Kidney glomerular epithelial cell (primary cell): ENCODE measurements at regions not wholly inside any gene's neighbourhood (a gene's known extent, or its start where the extent isn't known, plus 50 kb on each side); places are given as distances from the start of the nearest gene placed in this dataset.

Experiments used
- DNase-seq: peaks from one replicate; lab custom pipeline; 2025; lab: John Stamatoyannopoulos, UW

DNA sequence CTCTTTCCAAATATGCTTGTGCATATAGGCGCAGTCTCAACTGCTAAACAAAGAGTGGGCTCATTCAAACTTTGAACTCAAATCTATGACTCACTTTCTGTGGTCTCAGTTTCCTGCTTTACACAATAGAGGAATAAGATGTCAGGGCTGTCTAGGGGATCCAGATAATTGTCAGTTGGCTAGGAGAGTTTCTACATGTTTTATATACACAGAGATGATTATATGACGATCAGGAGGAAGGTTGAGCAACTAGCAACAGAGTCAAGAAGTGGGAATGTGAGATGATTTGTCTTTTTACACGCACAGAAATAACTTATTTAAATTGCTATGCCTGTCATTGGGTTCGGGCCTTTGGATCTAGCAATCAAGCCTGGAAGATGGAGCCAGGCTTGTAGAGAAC lies 299.4 kb upstream of the LYPLAL1 start:
- no peak for DNase-seq

DNA sequence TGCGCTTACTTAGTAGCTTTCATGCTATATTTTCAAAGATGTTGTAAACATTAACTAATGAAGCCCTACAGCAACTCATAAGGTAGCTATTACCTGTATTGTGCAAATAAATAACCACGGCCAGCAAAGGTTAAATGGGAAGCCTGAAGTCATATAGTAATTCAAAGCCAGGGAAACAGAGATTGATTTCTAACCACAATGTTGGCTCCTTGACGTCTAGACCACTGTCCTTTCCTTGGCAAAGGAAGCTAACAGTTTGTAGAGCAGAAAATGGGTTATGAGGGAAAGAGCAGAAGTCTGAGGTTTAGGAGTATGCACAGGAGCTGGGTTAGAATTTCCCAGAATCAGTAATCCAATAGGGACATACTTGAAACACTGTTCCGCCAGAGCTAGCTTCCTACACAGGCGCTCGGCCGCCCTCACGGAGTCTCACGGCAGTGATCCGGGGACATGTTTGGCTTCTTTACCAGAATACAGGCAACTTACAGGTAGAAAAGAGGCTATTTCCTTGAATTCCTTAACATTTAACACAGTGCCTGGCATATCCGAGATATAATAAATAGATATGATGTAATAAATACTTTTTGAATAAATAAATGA lies 298.8 kb upstream of the LYPLAL1 start:
- DNase-seq: no peak

DNA sequence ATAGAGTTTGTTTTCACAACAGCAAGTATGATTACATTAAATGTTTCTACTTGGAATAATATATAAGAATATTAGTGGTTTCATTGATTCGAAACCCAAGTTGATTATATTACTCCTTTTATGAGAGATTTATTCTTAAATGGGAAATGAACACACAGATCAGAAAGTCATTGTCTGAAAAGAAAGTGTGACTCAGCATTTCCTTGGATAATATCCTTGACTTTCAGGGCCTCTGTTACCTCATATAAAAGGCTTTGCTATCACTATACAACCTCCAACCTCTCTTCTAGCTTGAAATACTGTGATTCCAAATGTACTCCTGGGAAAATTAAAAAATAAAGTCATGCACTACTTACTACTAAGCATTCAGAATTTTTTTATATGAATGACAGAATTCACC lies 295.3 kb upstream of the LYPLAL1 start:
- DNase-seq: peak; percentile 19

DNA sequence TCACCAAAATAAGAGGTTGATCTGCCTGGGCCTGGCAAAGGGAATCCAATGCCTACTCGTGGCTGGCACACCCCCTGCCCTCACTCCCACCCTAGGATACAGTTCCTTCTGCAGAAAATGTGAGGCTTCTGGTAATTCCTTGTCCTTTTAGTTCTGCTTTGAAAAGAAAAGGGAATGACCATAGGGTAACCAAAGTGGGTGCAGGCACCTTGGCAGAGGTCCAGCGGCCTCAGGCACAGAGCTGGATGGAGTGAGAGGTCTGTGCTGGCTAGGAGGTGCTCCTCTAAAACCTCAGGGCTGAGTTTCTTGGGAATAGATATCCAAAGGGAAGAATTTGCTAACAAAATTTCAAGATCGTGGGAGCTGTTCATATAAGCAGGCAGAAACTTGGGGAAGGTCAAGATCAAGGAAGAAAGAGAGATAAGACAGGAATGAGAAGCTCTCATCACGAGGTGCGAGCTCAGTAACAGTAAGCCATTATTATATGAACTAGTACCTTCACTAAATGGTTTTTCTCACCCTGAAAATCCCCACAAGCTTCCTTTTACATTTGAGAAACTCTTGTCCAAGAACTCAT lies 293.1 kb upstream of the LYPLAL1 start:
- DNase-seq: no peak

DNA sequence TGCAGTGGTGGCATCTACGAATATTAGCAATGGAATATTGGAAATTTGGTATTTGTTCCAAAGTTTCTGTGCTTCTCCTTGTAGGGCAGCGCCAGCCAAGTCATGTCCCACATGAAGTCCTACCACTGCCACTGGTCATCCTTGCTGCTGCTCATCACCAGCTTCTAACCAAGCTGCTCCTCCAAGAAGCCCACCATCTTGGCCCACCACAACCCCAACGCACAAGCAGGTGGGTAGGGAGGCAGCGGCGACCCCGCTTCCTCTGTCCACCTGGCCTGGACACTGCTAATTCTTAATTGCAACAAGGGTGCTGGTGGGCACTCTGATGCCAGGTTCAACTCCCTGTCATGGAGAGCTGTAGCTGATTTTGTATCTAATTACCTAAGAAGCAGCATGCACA lies 291.2 kb upstream of the LYPLAL1 start:
- no peak for DNase-seq

DNA sequence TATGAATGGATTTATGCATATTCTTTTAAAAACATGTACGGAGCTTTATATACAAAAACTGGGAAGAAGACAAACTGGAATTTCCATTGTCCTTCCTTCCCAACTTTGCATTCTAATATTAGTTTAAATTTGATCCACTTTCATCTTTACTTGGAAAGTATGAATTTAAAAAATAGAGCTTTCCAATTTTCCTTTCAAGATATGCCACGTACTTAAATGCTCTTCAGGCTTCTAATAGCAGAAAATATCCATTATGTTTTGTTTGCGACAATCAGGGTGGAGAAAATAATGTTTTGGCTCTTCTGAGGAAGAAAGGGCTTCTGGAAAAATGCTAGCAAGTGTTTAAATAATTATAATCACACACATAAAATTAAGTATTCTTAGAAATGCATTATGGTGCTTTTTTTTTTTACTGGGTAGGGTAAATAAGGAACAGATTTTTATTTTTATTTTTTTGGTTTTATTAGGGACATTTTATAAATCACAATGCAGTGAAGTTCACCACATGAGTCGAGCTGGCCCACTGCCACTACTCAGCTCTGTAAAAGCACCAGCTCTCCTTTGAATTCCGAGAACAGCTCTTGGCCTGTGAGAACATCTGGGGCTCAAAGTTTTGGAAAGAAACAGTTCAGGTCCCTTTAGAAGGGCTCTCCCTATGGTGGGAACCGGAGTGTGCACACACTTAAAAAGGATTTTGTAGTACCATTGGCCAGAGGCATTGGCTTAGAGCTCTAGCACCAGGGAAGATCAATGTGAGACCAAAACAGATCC lies 287.4 kb upstream of the LYPLAL1 start:
- no peak for DNase-seq

DNA sequence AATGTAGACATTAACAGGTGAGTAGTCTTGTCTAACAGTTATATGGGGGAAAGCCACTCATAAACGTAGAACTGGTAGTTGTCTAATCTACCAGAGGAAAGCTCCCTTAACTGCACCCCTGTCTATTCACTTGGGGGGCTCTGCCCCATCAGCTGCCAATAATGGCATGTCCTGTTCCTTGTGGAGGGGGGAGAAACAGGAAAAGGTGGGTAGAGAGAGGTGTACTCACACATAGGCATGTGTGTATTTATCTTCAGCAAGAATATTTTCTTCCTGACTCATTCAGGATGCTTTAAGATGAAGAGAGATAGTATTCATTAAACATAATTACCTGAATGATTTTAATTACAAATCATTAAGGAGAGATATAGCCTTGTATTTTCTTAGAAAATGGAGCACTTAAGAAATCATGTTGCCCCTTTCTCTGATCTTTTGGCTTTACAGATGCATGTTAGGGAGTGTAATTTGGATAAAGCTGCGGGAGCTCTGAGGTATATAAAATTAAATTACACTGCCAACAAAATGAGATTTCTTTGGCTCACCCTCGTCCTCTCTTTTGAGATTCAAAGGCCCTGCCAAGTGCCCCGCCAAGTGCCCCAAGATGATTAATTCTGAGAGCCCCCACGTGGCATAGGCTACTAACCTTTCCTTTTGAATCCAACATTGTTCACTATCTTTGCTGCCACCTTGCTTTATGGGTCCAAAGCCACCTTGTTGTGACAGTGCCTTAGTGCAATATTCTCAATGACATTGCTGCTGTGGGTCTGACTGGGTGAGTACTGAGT lies 286.3 kb upstream of the LYPLAL1 start:
- DNase-seq: no peak

DNA sequence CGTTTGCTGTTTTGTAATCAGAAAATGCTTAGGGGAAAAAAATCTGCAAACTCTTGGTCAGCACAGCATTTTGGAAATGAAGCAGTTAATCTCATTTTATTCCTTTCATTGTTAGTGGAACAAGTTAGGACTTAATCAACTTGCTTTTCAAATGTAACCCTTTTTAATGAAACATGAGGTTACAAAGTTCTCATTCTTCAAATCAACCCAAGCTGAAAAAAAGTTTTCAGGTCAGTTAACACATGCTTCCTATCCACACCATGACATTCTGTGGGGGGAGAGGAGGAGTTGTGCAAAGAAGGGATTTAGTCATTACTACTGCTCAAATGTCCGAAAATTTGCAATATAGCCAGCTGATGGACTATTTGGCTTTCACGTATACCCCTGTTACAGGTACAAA lies 283.2 kb upstream of the LYPLAL1 start:
- DNase-seq: peak; percentile 37

DNA sequence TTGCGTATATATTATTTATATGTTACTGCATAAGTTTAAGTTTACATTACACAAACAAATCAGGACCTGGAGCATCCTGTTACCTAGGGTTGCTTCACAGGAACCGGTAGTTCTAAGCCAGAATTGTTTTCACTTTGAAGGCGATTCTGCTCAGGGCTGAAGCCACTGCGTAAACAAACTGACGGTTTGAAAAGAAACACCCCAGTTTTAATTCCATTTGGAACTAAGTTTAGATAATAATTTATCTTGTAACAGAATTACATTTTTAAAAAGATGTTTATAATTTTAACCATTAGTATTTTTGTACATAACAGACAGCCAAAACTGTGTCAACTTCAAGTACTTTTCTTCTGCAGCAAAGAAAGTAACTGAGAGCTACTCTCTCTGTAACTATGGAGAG lies 282.1 kb upstream of the LYPLAL1 start:
- no peak for DNase-seq

DNA sequence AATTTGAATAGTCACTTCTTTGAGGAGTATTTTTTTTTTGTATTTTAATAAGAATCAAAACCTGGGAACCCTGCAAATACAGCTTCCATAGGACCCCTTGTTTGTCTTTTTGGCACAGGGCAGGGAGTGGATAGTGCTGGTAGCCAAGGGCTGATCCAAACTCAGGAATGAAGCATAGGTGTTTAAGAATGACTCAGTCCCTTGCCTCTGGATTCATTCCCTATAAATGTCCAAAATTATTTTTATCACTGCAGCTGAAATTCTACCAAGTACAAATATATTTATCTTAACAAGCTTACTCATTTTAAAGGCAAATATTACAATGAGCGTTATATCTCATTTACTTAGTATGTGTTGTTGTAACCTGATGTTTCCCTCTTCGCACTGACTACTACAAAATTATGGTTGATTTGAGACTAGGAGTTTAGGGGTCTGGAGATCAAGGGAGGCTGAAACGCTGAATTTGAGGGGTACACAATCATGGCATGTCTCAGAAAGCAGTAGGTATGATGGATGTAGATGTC lies 278.6 kb upstream of the LYPLAL1 start:
- DNase-seq: no peak

DNA sequence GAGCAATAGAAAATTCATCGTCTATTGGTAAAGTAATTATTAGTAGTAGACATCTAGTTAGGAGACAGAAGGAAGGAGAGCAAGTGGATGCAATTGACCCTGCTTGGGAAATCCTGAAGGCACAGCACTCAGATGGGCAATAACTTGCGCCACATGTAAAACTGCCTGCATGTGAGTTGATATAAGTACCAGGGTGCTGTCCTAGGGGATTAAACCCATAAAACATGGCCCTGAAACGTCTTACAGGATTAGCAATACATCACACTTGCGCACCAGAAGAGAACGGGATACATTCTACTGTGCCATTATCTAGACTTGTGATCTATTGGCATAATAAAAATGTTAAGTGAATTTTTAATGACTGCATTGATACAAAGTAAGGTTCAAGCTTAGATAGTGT lies 277.5 kb upstream of the LYPLAL1 start:
- DNase-seq: no peak

DNA sequence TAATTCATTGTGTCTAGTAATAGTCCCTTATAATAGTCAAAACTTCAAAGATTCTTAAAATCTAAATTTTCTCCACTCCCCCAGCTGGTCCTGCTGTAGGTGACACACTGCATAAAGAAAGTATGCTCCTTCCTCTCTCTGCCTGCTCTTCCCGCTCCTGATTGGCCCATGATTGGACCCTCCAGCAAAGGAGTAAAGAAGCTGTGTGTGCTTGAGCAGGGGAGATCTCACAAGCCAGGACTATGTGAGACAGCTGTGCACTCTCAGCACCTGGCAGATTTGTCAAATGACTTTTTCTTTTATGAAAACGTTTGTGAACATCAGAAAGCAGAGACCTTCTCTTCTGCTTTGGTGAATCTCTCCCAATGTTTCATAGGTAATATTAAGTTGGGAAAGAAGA lies 274.8 kb upstream of the LYPLAL1 start:
- DNase-seq: no peak

DNA sequence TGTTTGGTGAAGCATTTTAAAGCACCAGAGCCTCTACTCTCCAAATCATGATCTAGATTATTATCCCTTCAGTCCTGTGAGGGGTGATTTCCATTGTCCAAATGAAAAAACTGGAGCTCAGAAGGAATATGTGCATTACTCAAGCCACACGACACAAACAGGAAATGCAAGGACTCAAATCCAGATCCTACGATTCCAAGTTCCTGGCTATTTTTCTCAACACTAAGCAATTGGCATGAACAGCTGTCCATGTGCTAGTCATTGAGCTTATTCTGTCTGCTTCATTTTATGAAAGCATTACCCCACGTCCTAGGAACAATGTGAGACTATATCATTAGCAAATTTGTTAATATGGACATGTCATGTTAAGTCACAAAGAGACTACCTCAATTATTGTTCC lies 273.1 kb upstream of the LYPLAL1 start:
- no peak for DNase-seq

DNA sequence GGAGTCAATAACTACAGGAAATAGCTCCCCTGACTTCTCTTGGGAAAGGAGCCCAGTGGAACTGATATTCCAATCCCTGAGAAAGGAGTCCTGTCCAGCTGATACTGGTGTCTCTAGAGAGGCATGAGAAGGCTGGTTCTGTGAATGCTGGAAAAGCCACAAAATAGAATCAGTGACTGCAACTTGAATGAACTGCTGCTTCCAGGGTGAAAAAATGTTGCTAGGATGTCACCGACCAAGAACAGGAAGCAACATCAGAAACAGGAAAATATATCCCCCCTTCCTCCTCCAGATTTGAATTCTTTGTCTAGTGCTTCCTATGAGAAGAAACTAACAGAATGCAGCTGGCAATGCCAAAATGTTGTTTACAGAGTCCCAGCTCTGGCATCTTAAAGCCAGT lies 269.3 kb upstream of the LYPLAL1 start:
- DNase-seq: no peak

DNA sequence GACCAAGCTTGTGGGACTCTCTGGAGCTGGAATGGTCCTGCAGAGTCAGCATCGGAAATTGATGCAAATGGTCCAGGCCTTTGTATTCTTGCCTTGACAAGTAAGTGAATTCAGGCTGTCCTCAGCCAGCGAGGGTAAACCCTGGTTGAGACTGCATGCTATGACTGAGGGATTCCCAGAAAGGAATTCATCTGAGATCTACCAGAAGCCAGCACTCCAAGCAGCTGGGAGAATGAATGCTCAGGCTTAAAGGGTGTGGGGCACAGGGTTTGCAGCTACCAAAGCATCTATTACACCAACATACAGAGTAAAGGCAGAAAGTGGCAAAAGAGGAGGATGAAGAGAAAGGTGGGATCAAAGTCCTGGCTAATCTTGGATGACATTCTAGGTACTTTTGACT lies 257.0 kb upstream of the LYPLAL1 start:
- DNase-seq: no peak

DNA sequence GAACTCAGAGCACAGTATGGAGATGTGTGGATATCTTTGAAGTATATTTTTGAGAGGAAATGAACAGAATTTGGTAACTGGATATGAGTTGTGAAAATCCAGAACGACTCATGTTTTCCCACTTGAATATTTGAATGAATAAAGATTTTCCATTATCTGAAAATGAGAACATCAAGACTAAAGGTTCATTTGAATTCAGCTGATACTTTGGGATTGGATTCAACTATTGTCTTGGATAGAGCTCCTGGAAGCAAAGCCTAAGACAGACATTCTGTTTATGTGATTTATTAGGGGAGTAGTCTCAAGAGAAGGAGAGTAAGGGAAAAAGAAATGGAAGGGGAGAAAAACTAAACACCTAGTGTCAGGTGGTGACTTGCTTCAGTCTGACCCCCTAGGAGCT lies 256.0 kb upstream of the LYPLAL1 start:
- no peak for DNase-seq

DNA sequence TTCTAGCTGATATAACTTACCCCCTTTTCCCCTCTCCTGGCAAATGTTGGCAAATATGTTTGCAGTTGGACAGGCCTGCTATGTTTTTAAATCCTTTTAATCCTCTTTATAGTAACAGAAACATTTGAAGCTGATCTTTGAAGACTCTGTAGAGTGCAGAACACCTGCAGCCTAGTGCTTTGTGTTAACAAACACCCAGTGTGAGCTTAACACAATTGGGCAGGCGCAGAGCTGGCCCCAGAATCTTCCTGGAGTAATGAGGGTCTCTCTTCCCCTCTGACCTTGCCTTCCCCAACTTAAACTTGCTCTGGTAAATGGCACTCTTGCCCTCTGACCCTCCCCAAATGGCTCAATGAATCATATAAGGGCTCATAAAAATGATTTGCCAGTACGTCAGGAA lies 247.9 kb upstream of the LYPLAL1 start:
- no peak for DNase-seq

DNA sequence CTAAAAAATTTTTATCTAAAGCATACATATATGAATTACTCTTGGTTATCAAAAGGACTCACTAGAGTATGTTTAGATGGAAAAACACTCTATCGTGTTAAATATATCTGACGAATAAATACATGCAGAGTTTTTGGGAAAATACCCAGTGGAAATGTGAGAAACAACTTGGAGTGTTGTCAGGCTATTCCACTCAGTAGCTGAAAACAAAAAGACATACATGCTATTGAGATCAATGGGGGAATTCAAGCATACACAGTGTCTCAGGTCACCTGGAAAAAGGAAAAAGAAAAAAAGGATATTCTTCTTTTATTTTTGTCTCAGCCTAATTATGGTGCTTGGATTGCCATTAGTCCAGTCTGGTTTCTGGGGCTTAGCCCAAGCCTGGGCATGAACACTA lies 247.0 kb upstream of the LYPLAL1 start:
- no peak for DNase-seq

DNA sequence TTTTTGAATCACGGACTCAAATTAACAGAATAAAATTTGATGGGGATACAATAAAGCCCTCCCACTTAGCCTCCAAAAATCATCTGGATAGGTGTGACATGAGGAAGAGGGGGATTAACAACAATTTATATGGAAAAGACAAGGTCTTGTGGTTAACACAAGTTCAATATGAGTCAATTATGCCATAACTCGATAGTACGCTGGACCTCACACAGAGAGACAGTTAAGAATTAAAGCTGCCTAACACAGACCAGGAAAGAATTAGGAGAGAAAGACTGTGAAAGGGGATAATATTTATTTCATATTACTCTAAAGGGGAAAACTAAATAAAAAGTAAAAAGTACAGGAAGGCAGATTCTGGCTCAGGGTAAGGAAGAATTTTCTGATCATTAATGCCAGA lies 243.7 kb upstream of the LYPLAL1 start:
- no peak for DNase-seq

DNA sequence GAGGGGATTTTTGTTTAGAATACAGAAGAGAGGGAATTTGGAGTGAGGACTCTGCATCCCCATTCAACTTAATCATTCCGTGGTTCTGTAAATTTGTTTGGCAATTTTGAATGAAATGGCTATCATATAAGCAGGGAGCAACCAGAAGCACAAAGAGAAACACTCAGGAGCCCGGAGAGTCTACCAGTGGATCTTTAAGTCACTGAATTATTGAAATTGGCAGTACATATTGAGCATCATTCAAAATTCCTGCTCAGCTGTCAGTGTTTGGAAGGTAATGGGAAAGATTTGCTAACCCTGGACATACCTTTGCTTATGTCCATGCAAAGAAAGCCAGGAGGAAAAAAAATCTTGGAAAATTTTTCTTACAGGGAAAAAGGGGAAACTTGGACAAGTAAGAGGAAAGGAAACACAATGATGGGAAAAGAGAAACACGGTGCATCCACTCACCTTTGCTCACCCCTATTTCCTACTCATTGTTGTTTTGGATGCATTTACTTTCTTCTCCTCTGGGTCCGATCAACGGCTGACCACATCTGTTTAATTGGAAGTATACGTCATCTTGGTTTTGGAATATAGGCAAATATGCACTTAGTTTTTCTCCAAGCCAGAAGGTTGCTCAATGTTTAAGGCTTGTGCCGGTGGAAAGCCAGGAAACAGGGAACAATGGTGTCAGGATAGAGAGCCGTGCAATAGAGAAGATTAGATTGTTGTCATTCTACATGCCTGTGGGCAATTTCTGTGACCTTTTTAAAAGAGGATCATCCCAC lies 243.0 kb upstream of the LYPLAL1 start:
- no peak for DNase-seq

DNA sequence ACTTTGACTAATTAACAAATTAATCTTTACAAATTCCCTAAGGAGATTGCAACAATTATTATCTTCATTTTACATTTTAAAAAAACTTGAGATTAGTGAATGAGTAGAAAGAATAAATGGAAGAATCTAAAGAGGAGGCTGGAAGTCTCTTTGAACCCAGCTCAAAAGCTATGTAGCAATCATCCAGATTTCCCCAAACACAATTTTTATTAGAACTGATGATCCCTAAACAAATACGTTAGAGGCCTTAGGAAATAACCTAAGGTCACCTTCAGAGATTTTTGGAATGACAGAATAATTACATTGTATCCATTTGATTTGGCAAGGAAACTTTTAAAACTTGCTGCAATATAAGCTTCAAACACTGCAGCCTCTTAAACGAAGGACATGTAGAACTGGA lies 242.4 kb upstream of the LYPLAL1 start:
- DNase-seq: no peak

DNA sequence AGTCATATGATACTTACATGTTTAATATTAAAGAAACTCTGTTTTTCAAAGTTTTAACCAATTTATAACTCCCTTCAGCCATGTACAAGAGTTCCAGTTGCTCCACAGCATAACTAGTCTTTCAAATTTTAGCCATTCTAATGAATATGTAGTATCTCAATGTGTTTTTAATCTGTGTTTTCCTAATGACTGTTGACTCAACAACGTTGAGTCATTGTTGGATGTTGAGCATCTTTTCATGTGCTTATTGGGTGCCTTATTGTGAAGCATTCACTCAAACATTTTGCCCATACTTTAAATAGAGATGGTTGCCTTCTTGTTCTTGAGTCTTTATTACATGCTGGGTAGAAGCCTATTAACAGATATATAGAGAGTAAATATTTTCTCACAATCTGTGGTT lies 240.2 kb upstream of the LYPLAL1 start:
- DNase-seq: no peak
